Prostate gland (tissue), 2 donors: ENCODE measurements at regions not wholly inside any gene's neighbourhood (a gene's known extent, or its start where the extent isn't known, plus 50 kb on each side); places are given as distances from the start of the nearest gene placed in this dataset.
"Not testable (repeated sequence)": the region's sequence is repeated elsewhere in the genome, so short reads cannot be mapped to it uniquely, and the experiment has no call there.

Experiments
- DNase-seq: peaks from one replicate; pipeline ENCODE4 v3.0.0-alpha.2; 2019; ENCODE audit warnings: low spot score
- H3K27ac ChIP-seq, 2 donors: fragments of 200-600 bp; sonication (generic); 2 replicates each; pipeline ENCODE4 v1.5.1; 2017 to 2019
- H3K27me3 ChIP-seq: fragments of 200-600 bp; sonication (generic); replicated peaks from 2 replicates; pipeline ENCODE4 v1.5.1; 2019; ENCODE audit not compliant: insufficient read depth
- H3K36me3 ChIP-seq, 2 donors: fragments of 200-600 bp; sonication (generic); 1 replicate in 1 of 2; 2 replicates in 1 of 2; pipeline versions ENCODE4 v1.5.1 to v1.8.1; 2017 to 2019
- H3K4me1 ChIP-seq: fragments of 200-600 bp; sonication (generic); replicated peaks from 2 replicates; pipeline ENCODE4 v1.5.1; 2019
- H3K4me3 ChIP-seq, 2 donors: fragments of 200-600 bp; sonication (generic); 2 replicates each; pipeline ENCODE4 v1.5.1; 2017 to 2019
- H3K9me3 ChIP-seq: fragments of 200-600 bp; sonication (generic); 2 replicates; pipeline ENCODE4 v1.5.1; 2017
- POLR2A ChIP-seq: fragments of 450-650 bp; IDR thresholded peaks from one replicate; pipeline ENCODE4 v1.6.1; 2016; ENCODE audit warnings: antibody characterized with exemption, mild to moderate bottlenecking
- POLR2AphosphoS5 ChIP-seq: sonication (generic); formaldehyde crosslinking; IDR thresholded peaks from one replicate; pipeline ENCODE4 v1.6.1; 2017; ENCODE audit warnings: antibody characterized with exemption
- WGBS: methylation state at CpG from one replicate; pipeline ENCODE4 v1.1.5; 2018; 5-methylcytosine and 5-hydroxymethylcytosine counted together
- intact Hi-C: fragments of 100-400 bp; cut with DNase I; formaldehyde crosslinking; loops from one replicate; pipeline ENCODE4 v1.14.2; 2022
- TF ChIP-seq, protein P1 (sequence below), 4 experiments: fragments of 200-600 bp in 2 of 4; fragments of 450-650 bp in 2 of 4; sonication (generic) in 2 of 4; IDR thresholded peaks; 1 replicate in 3 of 4; 2 replicates in 1 of 4; pipeline ENCODE4 v1.5.1; 2016 to 2019; ENCODE audit warnings: antibody characterized with exemption in 4 of 4, mild to moderate bottlenecking in 2 of 4, moderate library complexity in 2 of 4

DNA sequence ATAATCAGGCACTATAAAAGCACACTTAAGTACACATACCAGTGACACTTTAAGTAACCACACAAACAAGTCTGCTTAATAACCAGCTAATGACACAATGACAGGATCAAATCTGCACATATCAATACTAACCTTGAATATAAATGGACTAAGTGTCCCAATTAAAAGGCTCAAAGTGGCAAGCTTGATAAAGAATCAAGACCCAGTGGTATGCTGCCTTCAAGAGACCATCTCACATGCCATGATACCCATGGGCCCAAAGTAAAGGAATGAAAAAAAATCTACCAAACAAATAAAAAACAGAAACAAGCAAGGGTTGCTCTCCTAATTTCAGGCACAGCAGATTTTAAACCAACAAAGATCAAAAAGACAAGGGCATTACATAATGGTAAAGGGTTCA, 470.4 kb downstream of the TRHDE start:
- H3K36me3 ChIP-seq: no peaks in the 10 kb centered on the region
- TF ChIP-seq POLR2A (no peak), POLR2AphosphoS5 (no peak)
- TF ChIP-seq, protein P1, sequence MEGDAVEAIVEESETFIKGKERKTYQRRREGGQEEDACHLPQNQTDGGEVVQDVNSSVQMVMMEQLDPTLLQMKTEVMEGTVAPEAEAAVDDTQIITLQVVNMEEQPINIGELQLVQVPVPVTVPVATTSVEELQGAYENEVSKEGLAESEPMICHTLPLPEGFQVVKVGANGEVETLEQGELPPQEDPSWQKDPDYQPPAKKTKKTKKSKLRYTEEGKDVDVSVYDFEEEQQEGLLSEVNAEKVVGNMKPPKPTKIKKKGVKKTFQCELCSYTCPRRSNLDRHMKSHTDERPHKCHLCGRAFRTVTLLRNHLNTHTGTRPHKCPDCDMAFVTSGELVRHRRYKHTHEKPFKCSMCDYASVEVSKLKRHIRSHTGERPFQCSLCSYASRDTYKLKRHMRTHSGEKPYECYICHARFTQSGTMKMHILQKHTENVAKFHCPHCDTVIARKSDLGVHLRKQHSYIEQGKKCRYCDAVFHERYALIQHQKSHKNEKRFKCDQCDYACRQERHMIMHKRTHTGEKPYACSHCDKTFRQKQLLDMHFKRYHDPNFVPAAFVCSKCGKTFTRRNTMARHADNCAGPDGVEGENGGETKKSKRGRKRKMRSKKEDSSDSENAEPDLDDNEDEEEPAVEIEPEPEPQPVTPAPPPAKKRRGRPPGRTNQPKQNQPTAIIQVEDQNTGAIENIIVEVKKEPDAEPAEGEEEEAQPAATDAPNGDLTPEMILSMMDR (IDR thresholded peaks at IDR 0.05): no peak
- DNase-seq: no peak
- no peaks in the 10 kb centered on the region for H3K27me3 ChIP-seq
- intact Hi-C loops: no loop called here
- no peaks in the 10 kb centered on the region for H3K9me3 ChIP-seq
- no peak overlapping the region for H3K4me3 ChIP-seq
- no peaks in the 10 kb centered on the region for H3K4me1 ChIP-seq
- H3K27ac ChIP-seq: no peak overlapping the region

DNA sequence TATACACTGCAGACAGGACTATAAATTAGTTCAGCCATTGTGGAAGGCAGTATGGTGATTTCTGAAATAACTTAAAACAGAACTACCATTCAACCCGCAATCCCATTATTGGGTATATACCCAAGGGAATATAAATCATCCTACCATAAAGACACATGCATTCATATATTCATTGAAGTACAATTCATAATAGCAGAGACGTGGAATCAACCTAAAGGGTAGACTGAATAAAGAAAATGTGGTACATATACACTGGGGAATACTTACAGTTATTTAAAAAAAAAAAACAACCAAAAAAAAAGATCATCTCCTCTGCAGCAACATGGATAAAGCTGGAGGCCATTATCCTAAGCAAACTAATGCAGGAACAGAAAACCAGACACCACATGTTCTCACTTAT, 473.9 kb downstream of the TRHDE start:
- TF ChIP-seq POLR2A: no peak
- TF ChIP-seq, protein P1 (IDR thresholded peaks at IDR 0.05): no peak
- no peak for TF ChIP-seq POLR2AphosphoS5
- H3K9me3 ChIP-seq: no peaks in the 10 kb centered on the region
- intact Hi-C loops: no loop called here
- H3K27me3 ChIP-seq: no peaks in the 10 kb centered on the region
- H3K27ac ChIP-seq: no peak overlapping the region
- H3K4me1 ChIP-seq: no peaks in the 10 kb centered on the region
- WGBS: 91% methylated on average over 2 of the region's 2 CpGs
- no peaks in the 10 kb centered on the region for H3K36me3 ChIP-seq
- no peak for DNase-seq
- H3K4me3 ChIP-seq: no peak overlapping the region

DNA sequence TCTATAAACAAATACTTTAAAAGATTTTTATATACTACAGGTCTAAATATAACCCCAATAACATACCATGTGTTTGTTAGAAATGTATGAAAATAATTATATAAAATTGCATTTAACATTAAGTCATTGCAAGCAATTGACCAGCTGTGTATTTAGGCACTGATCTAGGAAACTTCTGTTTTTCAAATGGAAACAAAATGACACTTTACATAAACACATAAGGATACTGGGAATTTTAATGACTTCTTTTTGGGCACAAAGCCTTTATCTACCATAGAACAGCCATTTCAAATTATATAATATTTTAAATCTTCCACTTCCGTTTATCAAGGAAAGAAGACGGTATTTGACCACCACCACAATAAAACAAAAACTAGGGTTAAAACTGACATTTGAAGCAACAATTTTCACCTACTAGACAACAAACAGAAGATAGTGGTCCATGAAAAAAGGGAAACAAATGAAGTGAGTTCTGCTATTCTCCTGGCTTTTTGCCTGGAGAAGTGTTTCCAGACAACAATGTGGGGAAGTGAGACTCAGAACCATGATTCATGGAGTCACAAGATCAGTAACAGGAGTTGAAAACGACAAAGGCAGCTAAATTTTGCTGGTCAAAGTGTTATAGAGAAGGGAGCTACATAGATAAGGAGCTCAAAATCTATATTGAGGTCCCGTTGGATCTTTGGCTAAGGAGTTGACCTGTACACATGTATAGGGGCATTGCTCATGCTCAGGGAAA, 475.1 kb downstream of the TRHDE start:
- H3K4me3 ChIP-seq: no peak overlapping the region
- TF ChIP-seq POLR2A (no peak), POLR2AphosphoS5 (no peak)
- TF ChIP-seq, protein P1 (IDR thresholded peaks at IDR 0.05): no peak
- no peak overlapping the region for H3K27ac ChIP-seq
- H3K36me3 ChIP-seq: no peaks in the 10 kb centered on the region
- intact Hi-C loops: no loop called here
- no peaks in the 10 kb centered on the region for H3K9me3 ChIP-seq
- H3K4me1 ChIP-seq: no peaks in the 10 kb centered on the region
- H3K27me3 ChIP-seq: no peaks in the 10 kb centered on the region
- no peak for DNase-seq
- 52% methylated on average over 4 of the region's 4 CpGs for WGBS

DNA sequence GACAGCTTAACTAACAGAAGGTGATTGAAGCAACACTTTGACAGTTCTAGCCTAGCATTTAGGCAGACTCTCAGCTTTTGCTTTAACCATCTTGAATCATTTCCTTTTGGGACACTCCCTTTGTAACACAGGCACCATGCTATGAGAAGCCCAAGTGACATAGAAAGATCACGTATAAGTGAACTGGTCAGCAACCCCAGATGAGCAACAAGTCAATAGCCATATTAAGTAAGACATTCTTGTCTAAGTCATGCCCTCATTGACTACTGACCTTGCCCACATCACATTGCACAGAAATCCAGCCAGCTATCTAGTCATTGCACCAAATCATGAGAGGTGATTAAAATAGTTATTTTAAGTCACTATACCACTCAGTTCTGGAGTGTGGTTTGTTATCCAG, 476.8 kb downstream of the TRHDE start:
- H3K9me3 ChIP-seq: no peaks in the 10 kb centered on the region
- no peak overlapping the region for H3K4me3 ChIP-seq
- H3K27me3 ChIP-seq: no peaks in the 10 kb centered on the region
- WGBS: 87% methylated on average over 1 of the region's 1 CpG
- no peak for TF ChIP-seq POLR2A
- TF ChIP-seq, protein P1 (IDR thresholded peaks at IDR 0.05): no peak
- TF ChIP-seq POLR2AphosphoS5: no peak
- H3K27ac ChIP-seq: no peak overlapping the region
- no peak for DNase-seq
- no peaks in the 10 kb centered on the region for H3K4me1 ChIP-seq
- no peaks in the 10 kb centered on the region for H3K36me3 ChIP-seq
- intact Hi-C loops: no loop called here

DNA sequence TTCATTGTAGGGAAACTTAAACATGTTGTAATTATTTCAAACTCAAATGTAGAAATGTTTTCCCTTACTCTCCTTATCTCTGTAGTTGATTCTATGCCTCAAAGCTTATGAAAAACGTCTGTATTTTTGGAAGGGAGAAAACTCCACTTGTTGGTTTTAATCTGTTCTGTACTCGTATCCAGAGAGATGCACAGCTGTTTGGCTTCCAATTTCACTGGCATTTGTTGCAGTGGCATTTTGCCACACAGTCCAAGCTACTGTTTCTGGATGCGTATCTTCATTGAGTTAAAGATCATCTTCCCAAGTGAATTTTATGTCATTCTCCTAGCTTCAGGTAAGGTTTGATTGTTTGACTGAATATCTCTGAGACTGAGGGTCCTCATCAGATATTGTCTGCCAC, 481.4 kb downstream of the TRHDE start:
- H3K27ac ChIP-seq: no peak overlapping the region
- WGBS: 42% methylated on average over 3 of the region's 3 CpGs
- intact Hi-C loops: no loop called here
- TF ChIP-seq POLR2A (no peak), POLR2AphosphoS5 (no peak)
- TF ChIP-seq, protein P1 (IDR thresholded peaks at IDR 0.05): no peak
- H3K4me1 ChIP-seq: no peaks in the 10 kb centered on the region
- no peak overlapping the region for H3K4me3 ChIP-seq
- no peaks in the 10 kb centered on the region for H3K27me3 ChIP-seq
- DNase-seq: no peak
- H3K9me3 ChIP-seq: no peaks in the 10 kb centered on the region
- H3K36me3 ChIP-seq: no peaks in the 10 kb centered on the region

DNA sequence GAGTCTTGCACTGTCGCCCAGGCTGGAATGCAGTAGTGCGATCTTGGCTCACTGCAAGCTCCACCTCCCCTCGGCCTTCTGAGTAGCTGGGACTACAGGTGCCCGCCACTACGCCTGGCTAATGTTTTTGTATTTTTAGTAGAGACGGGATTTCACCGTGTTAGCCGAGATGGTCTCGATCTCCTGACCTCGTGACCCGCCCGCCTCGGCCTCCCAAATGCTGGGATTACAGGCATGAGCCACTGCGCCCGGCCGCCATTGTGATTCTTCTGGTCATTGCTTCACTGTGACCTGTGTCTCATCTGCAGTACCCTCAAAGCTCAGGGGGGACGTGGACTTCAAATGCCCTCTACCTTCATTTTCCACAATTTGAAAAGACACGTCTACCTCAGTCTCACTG, 481.9 kb downstream of the TRHDE start:
- intact Hi-C loops, H3K4me1 ChIP-seq, H3K36me3 ChIP-seq, H3K27me3 ChIP-seq, H3K27ac ChIP-seq, DNase-seq, H3K4me3 ChIP-seq, H3K9me3 ChIP-seq: not testable (repeated sequence)
- 91% methylated on average over 18 of the region's 18 CpGs for whole genome bisulfite sequencing
